ENCODE measurements at regions not wholly inside any gene's neighbourhood (a gene's known extent, or its start where the extent isn't known, plus 50 kb on each side); places are given as distances from the start of the nearest gene placed in this dataset.

- TF ChIP-seq POLR2AphosphoS5 (IDR thresholded peaks at IDR 0.05; ENCODE audit: low read depth) = no peak
- no peak for TF ChIP-seq GABPA (IDR thresholded peaks at IDR 0.05; ENCODE audit: low read depth)
- no peak for DNase-seq (ENCODE audit: low read depth in 1 of 2, low spot score in 1 of 2)
- Histone ChIP-seq H3K27me3 (ENCODE audit: insufficient read depth, poor library complexity, severe bottlenecking) (no peaks in the 10 kb centered on the region), H3K4me3 (replicated peaks; ENCODE audit: insufficient read depth, low read length) (no peak overlapping the region), H3K27ac (replicated peaks) (no peak overlapping the region)
These were observed 815.8 kb upstream of the FAM98A start for GRCh38 chr2:34414856-34415255.

GRCh38 chr2:34408100-34408499 lies 809.0 kb upstream of the FAM98A start:
- H3K4me3 ChIP-seq (replicated peaks; ENCODE audit: insufficient read depth, low read length) = no peak overlapping the region
- no peak for DNase-seq (ENCODE audit: low read depth in 1 of 2, low spot score in 1 of 2)
- H3K27me3 ChIP-seq (ENCODE audit: insufficient read depth, poor library complexity, severe bottlenecking) = no peaks in the 10 kb centered on the region
- TF ChIP-seq REST (IDR thresholded peaks at IDR 0.05; ENCODE audit: insufficient replicate concordance, low read depth) = no peak
- TF ChIP-seq, protein P1, sequence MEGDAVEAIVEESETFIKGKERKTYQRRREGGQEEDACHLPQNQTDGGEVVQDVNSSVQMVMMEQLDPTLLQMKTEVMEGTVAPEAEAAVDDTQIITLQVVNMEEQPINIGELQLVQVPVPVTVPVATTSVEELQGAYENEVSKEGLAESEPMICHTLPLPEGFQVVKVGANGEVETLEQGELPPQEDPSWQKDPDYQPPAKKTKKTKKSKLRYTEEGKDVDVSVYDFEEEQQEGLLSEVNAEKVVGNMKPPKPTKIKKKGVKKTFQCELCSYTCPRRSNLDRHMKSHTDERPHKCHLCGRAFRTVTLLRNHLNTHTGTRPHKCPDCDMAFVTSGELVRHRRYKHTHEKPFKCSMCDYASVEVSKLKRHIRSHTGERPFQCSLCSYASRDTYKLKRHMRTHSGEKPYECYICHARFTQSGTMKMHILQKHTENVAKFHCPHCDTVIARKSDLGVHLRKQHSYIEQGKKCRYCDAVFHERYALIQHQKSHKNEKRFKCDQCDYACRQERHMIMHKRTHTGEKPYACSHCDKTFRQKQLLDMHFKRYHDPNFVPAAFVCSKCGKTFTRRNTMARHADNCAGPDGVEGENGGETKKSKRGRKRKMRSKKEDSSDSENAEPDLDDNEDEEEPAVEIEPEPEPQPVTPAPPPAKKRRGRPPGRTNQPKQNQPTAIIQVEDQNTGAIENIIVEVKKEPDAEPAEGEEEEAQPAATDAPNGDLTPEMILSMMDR (IDR thresholded peaks at IDR 0.05; ENCODE audit: insufficient read depth, low read length) = no peak
- TF ChIP-seq POLR2AphosphoS5 (IDR thresholded peaks at IDR 0.05; ENCODE audit: low read depth) = no peak
- no peak for TF ChIP-seq SPI1 (IDR thresholded peaks at IDR 0.05; ENCODE audit: borderline replicate concordance, low read depth)
- TF ChIP-seq GABPA (IDR thresholded peaks at IDR 0.05; ENCODE audit: low read depth) = no peak
- no peak overlapping the region for H3K27ac ChIP-seq (replicated peaks)

- no peak for DNase-seq (ENCODE audit: low read depth in 1 of 2, low spot score in 1 of 2)
- no peak overlapping the region for H3K4me3 ChIP-seq (replicated peaks; ENCODE audit: insufficient read depth, low read length)
- no peak overlapping the region for H3K27ac ChIP-seq (replicated peaks)
- TF ChIP-seq POLR2AphosphoS5 (IDR thresholded peaks at IDR 0.05; ENCODE audit: low read depth) = no peak
- no peaks in the 10 kb centered on the region for H3K27me3 ChIP-seq (ENCODE audit: insufficient read depth, poor library complexity, severe bottlenecking)
These were observed 804.4 kb upstream of the FAM98A start for GRCh38 chr2:34403512-34403911.

DNA sequence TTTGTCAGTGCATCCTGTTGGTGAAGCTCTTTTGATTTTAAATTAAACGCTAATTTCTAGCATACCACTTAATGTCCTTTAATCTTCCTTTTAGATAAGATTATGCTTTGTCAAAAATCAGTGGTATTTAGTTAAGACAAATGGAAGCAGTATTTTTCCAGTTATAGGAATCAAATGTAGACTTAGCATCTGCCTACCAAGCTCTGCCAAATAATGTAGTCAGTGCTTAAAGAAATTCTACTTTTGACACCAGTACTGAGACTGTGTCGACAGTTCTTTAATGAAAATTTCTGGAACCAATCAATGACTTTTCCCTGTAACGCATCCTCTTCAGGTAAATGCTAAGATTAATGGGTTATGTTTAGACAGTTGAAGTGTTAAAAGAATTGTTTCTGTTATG lies 803.3 kb upstream of the FAM98A start:
- Histone ChIP-seq H3K27me3 (ENCODE audit: insufficient read depth, poor library complexity, severe bottlenecking) (no peaks in the 10 kb centered on the region), H3K27ac (replicated peaks) (no peak overlapping the region), H3K4me3 (replicated peaks; ENCODE audit: insufficient read depth, low read length) (no peak overlapping the region)
- TF ChIP-seq POLR2AphosphoS5 (IDR thresholded peaks at IDR 0.05; ENCODE audit: low read depth) = no peak
- TF ChIP-seq GABPA (IDR thresholded peaks at IDR 0.05; ENCODE audit: low read depth) = no peak
- TF ChIP-seq REST (IDR thresholded peaks at IDR 0.05; ENCODE audit: insufficient replicate concordance, low read depth) = no peak
- DNase-seq (ENCODE audit: low read depth in 1 of 2, low spot score in 1 of 2) = no peak

DNA sequence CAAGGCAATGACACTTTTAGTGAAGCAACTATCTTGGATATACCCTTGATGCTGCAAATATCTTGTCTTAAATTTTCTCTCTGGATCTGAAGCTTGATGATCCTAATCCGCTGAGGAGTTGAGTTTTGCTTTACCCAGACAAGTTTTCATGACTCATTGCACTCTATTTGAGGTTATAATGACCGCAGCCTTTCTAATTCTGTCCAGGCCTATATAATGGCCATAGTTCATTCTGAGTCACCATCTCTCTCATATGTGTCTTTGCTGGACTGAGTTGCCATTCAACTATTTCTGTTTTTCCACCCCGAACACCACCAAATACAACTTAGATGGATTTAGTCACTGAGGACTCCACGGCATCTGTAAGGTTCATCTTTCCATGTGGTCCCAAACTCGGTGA lies 802.1 kb upstream of the FAM98A start:
- DNase-seq (ENCODE audit: low read depth in 1 of 2, low spot score in 1 of 2) = no peak
- TF ChIP-seq SPI1 (IDR thresholded peaks at IDR 0.05; ENCODE audit: borderline replicate concordance, low read depth) (no peak), POLR2AphosphoS5 (IDR thresholded peaks at IDR 0.05; ENCODE audit: low read depth) (no peak), GABPA (IDR thresholded peaks at IDR 0.05; ENCODE audit: low read depth) (no peak), REST (IDR thresholded peaks at IDR 0.05; ENCODE audit: insufficient replicate concordance, low read depth) (no peak)
- TF ChIP-seq, protein P1 (IDR thresholded peaks at IDR 0.05; ENCODE audit: insufficient read depth, low read length) = no peak
- Histone ChIP-seq H3K4me3 (replicated peaks; ENCODE audit: insufficient read depth, low read length) (no peak overlapping the region), H3K27me3 (ENCODE audit: insufficient read depth, poor library complexity, severe bottlenecking) (no peaks in the 10 kb centered on the region), H3K27ac (replicated peaks) (no peak overlapping the region)

All from HL-60 (cell line).